GM08714 (cell line): ENCODE measurements at regions not wholly inside any gene's neighbourhood (a gene's known extent, or its start where the extent isn't known, plus 50 kb on each side); places are given as distances from the start of the nearest gene placed in this dataset.

Source experiments
- H3K4me3 ChIP-seq: fragments of 200-500 bp; sonication (Bioruptor generic); 2 replicates; pipeline ENCODE4 v1.5.1; 2014; ENCODE audit warnings: mild to moderate bottlenecking, low read length, inconsistent platforms
- ZNF274 ChIP-seq: IDR thresholded peaks from 2 replicates; pipeline ENCODE4 v1.6.1; 2012; ENCODE audit warnings: mild to moderate bottlenecking, low read depth, low read length

DNA sequence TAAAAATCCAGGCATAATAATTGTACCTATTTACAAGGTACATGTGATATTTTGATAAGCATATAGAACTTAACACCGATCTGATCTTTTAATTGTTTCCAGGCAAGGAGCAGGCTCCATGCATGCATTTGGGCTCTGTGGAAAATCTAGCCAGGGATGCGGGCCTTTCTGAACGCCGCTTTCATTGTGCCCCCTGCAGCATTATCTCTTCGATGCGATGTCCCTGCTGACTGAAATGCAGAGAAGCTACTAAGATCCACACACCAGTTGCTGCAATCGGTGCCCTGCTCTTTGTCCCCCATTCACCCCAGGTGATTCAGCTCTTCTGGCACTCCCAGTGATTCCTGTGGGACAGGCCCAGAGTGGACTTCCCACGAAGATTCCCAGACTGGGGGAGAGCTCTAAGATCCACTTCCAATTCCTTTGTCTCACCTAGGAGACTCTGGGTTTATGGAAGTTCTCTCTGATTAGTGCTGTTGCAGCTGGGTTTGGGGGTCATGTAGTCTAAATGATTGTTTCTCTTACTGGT lies 254.3 kb upstream of the AGA start:
- H3K4me3 ChIP-seq = no peak overlapping the region
- no peak for TF ChIP-seq ZNF274

DNA sequence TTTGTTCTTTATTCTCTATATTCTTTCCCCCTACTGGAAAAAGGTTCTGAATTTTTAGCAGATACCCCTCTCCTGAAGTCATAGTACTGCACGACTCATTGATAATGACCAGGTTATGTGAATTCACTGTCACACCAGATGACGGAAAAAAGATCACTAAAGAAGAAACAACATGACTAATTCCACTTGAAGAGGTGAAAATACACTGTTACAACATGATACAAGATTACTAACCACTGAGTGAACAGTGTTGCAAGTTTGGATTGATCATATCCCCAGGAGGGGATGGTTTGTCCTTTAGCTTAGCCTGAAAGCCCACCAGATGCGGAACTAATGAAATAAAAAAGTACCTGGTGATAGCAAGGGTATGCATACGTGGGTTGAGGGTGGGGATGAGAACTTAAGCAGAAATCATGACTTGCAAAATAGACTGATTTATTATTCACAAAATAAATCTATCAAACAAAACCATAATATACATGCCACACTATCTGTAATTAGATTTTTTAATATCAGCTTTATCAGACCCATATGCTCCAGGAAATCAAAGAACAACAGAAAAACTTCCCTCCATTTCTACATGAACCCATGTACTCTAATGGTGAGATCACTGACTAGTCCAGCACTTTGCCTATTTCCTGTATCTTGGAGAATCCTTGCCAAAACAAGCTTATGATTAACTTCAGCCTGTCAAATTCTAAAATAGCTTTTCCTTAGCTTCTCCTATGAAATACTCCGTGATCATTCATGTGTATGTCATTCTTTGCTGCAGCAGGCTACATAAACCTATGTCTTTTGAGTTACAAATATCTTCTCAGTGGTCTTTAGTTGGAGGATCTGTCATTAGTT lies 257.4 kb upstream of the AGA start:
- TF ChIP-seq ZNF274 = no peak
- H3K4me3 ChIP-seq = no peak overlapping the region

DNA sequence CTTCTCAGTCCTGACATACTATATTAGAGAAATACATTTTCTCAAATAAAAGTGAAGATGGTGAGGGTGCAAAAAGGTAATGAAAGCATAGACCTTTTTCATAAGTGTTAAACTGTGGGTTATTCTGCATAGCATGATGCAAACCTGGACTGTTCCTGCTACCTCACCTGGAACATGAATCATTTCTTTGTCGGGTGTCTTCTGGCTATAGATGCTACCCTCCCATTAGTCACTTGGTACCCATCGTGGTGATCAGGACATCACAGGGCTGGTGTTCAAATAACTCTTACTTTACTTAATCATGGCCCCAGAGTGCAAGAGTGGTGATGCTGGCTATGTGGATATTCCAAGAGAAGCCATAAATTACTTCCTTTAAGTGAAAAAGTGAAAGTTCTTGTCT lies 264.7 kb upstream of the AGA start:
- H3K4me3 ChIP-seq = no peak overlapping the region
- TF ChIP-seq ZNF274 = no peak

DNA sequence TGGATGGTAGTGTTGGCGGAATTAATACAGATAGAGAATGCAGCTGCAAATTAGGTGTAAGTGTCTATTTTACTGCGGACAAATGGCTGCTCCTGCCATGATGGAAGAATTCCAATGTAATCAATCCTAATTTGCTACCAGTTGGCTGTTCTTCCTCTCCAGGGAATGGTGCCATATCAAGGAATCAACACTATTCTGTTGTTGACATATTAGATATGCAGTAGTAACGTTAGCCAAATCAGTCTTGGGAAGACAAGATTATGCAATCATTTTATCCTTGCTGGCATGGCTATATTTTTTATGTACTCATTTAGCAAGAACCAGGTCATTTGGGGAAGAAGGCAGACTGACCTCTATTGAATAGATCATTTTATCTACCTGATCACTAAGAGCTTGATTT lies 271.2 kb upstream of the AGA start:
- TF ChIP-seq ZNF274 = no peak
- H3K4me3 ChIP-seq = no peak overlapping the region

DNA sequence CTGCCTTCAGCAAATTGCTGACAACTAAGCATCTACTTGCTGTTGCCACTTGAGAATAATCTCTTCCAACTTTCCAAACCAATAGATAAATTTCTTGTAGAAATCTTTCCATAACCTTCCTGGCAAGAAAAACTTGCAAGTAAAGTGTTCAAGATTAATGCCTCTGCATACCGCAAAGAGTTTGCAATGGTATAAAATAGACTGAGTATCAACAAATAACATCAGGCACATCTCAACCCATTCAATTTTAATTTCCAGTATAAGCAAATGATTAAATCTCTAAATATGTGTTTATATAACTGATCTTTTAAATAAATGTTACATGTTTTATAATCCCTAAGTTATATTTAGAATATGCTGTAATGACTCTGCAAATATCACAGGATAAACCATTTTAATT lies 275.2 kb upstream of the AGA start:
- no peak for TF ChIP-seq ZNF274
- no peak overlapping the region for H3K4me3 ChIP-seq

DNA sequence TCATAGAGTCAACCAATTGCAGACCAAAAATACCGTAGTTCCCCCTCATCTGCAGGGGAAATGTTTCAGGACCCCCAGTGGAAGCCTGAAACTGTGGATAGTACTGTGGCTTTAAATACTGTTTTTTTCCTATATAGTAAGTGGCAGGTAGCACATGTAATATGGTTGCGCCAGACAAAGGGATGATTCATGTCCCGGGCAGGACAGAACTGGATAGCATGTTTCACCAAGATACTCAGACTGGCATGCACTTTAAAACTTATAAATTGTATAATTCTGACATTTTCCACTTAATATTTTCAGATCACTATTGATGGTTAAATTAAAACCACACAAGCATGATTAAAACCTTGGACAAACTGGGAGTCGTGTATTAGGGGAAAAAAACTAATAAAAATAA lies 276.3 kb upstream of the AGA start:
- no peak for TF ChIP-seq ZNF274
- H3K4me3 ChIP-seq = no peak overlapping the region

DNA sequence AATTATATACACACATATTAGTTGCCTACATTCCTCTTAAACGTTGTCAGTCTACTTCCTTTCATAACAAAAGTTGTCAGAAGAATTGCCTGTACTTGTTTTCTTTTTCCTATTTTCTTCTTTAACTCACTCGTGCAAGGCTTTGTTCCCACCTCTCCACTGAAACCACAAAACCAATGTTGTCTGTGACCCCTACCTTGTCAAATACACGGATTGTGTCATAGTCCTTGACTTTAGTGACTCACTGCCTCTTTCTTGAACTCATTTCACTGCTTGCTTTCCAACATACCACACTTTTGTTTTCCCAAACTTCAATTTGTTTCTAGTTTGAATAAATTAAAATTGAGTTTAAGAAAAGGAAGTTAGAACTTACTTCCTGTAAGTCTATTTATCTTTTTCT lies 283.9 kb upstream of the AGA start:
- TF ChIP-seq ZNF274 = no peak

DNA sequence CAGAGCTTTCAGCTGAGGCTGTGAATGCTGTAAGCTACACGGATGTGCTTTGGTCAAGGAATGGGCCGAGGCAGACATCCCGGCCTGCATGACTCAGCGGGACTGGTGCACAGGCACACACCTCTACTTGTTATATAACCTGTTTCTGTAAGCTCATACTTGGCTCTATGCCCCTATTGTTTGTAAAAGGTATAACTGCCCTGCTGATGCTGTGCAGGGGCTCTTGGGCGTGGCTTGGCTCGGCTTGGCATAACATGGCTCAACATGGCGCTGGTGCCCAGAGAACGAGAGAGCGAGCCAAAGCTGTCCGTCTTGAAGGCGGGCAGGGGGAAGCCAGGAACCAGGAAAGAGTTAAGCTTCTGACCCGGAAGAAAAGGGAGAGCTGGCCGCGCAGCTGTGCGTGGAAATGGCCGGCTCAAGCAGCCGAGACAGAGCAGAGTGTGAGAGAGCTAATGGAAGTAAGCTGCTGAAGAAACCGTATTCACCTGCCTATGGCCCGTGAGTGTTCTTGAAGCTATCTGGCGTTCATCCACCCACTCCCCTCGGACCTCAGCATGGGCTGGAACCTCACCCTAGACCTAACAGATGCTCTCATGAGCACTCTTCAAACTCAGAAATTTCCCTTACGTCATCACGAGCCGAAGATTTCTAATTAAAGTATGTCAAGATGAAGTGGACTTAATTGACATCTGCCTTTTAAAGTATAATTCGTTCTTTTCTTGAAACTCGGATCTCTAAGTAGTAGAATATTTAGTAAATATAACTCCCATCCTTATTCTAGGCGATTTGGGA lies 286.3 kb upstream of the AGA start:
- no peak overlapping the region for H3K4me3 ChIP-seq
- no peak for TF ChIP-seq ZNF274

More for the DNA sequence above, 283.9 kb upstream of the AGA start:
- H3K4me3 ChIP-seq = no peak overlapping the region

DNA sequence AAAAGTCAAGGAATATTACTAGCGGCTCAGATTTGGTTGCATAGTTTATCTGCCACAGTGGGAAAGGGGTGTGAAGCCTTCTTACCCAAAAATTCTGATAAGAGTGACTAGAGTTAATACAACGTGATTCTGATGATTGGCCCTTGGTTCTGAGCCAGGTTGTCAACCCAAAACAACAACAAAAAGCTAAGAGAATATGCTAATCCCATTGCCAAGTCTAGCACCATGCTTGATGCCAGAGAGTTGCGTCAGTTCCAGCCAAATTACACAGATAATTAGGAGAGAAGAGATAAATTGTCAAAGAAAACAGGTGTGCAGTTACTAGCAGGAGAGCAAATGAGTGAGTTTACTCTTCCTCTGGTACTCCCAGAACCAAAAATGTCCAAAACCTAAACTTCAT lies 287.4 kb upstream of the AGA start:
- H3K4me3 ChIP-seq = no peak overlapping the region
- no peak for TF ChIP-seq ZNF274

DNA sequence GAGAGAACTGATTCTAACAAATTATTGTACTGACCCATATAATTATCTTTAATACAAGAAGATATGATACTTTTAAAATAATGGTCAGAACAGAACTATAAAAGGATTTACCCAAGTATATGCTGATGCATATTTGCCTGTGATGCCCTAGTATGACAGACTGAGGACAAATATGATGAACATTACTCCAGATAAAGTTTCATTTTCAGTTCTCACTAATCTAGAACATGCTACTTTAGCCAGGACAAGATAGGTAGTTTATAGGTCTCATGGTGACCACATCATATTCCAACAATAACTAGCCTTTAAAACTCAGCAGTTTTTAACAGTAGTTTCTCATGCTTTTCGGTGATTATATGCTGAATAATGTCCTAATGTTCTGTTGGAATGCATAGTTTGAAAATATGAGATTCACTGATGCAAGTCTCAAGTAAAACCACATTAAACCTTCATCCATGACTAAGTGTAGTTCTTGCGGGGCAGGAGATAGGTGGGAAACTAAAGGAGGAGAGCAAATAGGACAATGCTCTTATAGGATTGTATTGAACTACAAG lies 295.2 kb upstream of the AGA start:
- no peak for TF ChIP-seq ZNF274
- H3K4me3 ChIP-seq = no peak overlapping the region

DNA sequence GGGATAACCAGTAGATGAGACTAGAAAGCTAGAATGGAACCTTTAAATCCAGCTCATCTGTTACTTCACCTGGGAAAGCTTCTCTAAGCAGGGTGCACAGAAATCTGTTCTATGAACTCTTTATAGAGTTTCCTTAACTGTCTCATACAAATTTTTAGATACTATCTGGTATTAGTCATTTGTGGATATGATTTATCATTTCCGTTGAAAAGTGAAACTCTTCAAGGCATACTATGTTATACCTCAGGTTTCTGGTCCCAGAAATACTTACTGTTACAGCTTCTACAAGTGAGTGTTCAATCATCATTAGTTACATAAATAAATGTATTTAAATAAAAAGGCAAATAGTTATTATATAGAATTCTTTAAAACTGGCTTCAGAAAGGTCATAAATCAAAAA lies 298.3 kb upstream of the AGA start:
- no peak overlapping the region for H3K4me3 ChIP-seq
- no peak for TF ChIP-seq ZNF274

DNA sequence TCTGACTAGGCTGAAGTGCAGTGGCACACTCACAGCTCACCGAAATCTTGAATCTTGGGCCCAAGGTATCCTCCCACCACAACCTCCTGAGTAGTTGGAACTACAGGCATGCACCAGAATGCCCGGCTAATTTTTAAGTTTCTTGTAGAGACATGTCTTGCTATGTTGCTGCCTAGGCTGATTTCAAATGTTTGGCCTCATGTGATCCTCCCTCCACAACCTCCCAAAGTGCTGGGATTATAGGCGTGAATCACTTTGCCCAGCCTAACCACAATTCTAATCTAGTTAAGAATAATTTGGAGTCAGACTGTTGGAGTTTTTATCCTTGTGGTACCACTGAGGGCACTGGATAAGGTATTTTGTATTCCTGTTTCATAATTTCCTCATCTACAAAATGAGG lies 317.5 kb upstream of the AGA start:
- no peak for TF ChIP-seq ZNF274
- H3K4me3 ChIP-seq = no peak overlapping the region

DNA sequence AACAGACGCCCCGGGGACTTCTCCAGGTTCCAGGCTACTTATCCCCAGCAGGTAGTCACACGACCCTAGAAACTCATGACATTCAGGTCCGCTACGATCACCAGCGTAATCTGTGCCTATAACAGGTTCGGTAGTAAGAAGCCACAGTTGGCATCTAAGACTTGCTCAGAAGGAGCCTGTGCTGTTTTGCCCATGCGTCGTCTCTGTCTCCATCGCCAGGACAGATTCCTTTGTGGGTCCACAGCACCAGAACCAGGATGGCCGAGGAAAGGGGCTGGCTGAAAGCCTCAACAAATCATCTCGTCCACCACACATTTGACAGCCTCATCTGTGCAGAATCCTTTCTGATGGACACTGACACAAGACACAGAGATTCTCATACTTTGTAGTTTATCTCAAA lies 319.5 kb upstream of the AGA start:
- H3K4me3 ChIP-seq = no peak overlapping the region
- TF ChIP-seq ZNF274 = no peak

DNA sequence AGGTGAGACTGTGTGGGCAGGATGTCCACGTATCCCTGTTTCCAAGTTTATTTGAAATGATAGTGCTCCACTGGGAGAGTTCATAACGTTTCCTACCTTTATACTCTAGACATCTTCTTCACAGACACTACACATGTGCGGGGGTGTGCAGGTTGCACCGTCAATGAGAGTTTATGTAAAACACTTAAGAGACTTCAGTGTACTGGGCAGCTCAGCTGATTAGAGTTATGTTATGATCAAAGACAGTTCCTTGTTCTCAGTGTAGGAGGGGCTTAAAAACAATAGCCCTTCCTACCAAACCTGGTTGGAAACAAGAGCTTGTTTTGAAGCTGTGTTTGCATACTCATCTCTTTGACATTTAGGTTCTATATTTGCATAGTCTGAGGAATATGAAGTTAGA lies 326.9 kb upstream of the AGA start:
- no peak for TF ChIP-seq ZNF274
- H3K4me3 ChIP-seq = no peak overlapping the region

DNA sequence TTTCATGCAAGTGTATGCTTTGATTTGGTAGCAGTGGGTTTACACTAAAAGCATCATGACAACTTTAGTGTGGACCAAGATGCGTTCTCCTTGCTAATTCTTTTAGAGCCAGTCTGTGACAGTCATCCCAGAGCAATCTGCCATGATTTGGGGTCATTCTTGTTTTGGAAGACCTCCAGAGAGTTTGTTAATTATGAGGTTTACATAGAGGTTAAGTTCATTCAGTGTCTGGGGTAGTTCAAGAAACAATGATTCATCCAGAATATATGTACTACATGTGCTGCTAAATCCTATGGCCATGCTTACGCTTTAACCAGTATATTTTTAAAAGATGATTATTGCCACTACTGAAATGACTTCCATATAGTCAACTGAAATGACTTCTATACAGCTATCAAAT lies 328.5 kb upstream of the AGA start:
- H3K4me3 ChIP-seq = no peak overlapping the region
- TF ChIP-seq ZNF274 = no peak
